HG03159 (cell line): ENCODE measurements at regions not wholly inside any gene's neighbourhood (a gene's known extent, or its start where the extent isn't known, plus 50 kb on each side); places are given as distances from the start of the nearest gene placed in this dataset.

Source experiments
- ATAC-seq: cut with Tn5 transposase; IDR thresholded peaks from one replicate; pipeline ENCODE4 v1.9.1; 2021; ENCODE audit warnings: mild to moderate bottlenecking, moderate library complexity; ENCODE audit not compliant: unreplicated experiment

DNA sequence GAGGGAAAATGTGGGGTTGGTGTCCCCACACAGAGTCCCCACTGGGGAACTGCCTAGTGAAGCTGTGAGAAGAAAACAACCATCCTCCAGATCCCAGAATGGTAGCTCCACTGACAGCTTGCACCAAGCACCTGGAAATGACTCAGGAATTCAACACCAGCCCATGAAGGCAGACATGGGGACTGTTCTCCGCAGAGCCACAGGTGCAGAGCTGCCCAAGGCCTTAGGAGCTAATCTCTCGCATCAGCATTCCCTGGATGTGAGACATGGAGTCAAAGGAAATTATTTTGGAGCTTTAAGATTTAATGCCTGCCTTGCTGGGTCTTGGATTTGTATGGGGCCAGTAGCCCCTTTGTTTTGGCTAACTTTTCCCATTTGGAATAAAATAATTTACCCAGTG is 367.9 kb downstream of the FAM133A start:
- no peak for ATAC-seq

DNA sequence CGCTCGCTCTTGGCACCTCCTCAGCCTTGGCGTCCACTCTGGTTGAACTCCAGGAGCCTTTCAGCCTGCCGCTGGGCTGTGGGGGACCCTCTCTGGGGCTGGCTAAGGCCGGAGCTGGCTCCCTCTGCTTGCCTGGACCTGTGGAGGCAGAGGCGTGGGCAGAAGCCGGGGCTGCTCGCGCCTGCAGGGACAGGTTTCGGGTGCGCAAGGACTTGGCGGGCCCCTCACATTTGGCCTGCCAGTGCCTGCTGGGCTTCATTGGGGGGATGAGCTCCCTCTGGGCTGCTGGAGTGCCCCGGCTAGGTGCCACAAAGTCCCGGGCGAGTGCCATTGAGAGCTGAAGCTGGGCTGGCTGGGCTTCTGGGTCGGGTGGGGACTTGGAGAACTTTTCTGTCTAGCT is 371.7 kb downstream of the FAM133A start:
- ATAC-seq = no peak

DNA sequence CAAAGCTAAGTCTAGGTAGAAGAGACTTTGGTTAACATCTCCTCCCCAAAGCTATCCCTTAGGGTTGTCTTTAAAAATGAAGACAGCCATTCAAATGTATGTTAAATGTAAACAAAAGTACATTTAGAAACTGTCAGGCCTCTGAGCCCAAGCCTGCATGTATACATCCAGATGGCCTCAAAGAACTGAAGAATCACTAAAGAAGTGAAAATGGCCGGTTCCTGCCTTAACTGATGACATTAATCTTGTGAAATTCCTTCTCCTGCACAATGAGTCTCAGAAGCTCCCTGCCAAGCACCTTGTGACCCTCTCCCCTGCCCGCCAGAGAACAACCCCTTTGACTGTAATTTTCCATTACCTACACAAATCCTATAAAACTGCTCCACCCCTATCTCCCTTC is 377.9 kb downstream of the FAM133A start:
- no peak for ATAC-seq

DNA sequence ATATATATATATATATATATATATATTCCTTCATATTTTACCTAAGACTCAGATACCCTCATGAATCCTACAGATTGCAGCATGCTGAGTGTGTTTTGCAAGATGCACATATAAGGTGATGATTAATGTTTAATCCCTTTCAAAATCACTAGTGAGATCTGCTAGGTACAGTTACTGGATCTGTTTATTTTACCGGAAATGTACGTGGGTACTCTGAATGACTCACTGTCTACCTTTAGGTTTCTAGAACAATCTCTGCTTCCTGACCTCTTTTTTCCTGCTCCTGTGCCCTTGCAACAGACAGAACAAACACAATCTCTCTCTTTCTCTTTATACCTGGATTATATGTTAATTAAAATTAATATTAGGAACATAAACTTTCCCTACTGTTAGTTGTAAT is 379.6 kb downstream of the FAM133A start:
- no peak for ATAC-seq

DNA sequence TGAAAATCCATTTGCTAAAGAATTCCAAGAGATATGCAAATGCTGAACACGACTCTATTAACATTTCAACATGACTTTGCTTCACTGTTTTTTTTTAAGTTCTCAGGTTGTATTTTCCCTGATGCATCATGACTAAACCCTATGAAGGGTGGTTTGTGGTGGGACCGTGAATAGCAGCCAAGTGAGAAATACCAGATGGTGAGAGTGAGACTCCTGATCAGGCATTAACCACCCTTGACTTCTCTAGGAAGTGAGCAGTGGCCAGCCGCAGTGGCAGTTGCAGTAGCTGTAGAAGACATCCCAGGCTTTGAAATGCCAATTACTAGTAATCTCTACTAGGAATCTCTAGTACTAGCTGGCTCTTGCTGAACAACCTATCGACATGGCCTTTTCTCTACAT is 383.4 kb downstream of the FAM133A start:
- no peak for ATAC-seq

DNA sequence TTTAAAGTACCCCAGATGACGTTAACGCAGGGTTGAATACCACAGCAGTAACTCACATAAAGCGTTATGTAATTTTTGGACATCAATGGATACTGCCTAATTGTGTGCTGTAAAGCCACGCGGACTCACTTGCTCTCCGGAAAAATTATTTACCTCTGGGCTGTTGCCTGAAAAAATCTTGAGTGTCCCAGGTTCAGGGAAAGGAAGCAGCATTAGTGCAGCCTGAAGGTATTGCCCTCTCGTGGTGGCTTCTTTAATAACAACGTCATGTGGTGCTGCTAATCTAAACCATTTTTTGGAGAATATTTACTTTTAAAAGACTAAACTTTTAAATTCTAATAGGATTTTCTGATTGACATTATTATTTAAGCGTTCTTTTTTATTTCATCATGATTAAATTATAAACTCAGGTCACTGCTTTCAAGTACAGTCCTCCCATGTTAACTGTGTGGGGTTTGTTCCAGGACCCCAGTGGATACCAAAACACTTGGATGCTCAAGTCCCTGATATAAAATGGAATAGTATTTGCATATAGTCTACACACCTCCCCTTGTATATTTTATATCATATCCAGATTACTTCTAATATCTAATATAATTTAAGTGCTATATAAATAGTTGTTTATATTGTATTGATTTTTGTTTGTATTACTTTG is 384.8 kb downstream of the FAM133A start:
- ATAC-seq = peak; percentile 70

DNA sequence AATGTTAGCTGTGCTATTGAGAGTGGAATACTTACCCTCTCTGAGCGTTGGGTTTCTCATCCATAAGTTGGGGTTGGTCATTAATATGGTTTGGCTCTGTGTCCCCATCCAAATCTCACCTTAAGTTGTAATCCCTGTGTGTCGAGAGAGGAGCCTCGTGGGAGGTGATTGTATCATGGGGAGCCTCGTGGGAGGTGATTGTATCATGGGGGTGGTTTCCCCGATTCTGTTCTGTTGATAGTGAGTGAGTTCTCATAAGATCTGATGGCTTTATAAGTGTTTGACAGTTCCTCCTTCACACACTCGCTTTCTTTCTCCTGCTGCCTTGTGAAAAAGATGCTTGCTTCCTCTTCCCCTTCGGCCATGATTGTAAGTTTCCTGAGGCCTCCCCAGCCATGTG is 391.1 kb downstream of the FAM133A start:
- no peak for ATAC-seq

DNA sequence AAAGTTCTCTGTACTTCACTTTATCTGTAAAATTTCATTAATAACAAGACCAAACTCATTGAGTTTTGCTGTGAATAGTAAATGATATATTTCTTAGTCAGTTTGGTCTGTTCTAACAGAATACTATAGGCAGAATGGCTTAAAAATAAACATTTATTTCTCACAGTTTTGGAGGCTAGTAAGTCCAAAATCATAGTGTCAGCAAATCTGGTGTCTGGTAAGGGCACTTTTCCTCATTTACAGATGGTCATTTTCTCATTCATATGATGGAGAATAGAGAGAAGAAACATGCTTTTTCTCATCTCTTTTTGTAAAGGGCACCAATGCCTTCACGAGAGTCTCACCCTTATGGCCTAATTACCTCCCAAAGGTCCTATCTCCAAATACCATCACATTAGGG is 415.1 kb downstream of the FAM133A start:
- no peak for ATAC-seq

DNA sequence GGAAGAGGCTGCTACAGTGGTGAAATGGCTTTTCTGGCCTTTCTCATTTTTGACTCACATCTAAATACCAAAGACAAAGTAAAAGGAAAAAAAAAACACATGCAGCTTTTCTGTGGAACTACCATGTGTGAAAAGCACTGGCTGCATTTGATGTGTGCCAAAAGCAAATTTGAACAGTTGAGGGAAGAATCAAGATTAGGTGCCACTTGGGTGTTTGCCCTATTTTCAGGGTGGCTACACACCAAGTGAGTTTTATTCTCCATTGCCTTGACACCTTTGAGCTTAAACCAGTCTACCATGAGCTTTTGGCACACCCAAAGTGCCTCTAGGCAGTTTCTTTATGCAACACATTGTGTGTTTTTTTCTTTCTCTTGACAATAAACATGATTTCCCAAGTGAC is 423.9 kb downstream of the FAM133A start:
- no peak for ATAC-seq

DNA sequence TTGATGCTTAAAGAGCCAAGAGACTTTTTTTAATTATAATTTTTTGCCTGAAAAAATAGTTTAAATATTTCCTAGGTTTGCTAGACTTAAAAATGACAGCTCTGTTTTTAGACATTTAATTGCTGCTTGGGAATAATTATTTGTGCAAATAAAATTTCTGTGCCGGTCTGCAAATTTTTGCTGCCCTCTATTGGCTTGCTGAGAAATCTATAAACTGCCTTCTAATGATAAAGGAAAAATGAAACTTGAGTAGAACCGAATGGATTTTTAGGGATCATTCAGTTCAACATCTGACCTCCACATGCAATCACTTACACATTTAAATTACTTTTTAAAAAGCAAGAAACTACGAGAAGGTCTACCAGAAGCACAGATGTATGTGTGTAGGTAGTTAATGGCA is 434.0 kb downstream of the FAM133A start:
- no peak for ATAC-seq

DNA sequence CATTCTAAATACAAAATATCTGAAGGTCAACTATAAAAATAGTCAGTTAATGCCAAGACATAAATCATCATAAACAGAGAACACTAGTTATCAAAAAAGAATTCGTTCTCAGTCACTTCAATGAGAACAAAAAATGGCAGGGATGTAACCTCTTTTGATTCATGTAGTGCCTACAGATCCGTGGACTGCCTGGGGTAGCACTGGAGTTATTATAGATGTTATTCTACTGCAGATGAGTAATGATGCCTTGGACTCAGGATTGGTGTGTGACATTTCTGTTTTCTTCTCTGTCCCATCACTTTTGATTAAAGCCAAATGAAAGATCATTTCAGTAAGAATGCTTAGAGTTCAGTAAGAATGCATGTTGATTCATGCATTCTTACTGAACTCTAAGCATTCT is 440.4 kb downstream of the FAM133A start:
- ATAC-seq = no peak

DNA sequence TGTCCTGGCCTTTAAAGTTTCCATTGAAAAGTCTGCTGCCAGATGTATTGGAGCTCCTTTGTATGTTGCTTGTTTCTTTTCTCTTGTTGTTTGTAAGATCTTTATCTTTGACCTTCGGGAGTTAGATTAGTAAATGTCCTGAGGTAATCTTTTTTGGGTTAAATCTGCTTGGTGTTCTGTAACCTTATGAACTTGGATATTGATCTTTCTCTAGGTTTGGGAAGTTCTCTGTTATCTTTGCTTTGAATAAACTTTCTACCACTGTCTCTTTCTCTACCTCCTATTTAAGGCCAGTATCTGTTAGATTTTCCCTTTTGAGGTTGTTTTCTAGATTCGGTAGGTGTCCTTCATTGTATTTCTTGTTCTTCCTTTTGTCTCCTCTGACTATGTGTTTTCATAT is 447.8 kb downstream of the FAM133A start:
- ATAC-seq = no peak

DNA sequence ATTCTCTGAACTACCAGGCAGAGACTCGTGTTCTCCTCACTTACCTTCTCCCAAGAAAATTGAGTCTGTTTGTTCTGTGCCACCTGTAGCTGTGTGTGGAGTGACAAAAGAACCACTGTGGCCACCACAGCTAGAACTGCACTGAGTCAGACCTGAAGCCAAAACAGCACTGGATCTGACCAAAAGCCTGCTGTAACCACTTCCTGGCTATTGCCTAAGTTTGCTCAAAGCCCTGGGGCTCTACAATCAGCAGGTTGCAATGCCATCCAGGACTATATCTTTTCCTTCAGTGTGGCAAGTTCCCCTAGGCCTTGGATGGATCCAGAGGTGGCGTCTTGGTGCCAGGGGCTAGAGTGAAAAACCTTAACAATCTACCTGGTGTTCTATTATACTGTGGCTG is 449.1 kb downstream of the FAM133A start:
- ATAC-seq = no peak

DNA sequence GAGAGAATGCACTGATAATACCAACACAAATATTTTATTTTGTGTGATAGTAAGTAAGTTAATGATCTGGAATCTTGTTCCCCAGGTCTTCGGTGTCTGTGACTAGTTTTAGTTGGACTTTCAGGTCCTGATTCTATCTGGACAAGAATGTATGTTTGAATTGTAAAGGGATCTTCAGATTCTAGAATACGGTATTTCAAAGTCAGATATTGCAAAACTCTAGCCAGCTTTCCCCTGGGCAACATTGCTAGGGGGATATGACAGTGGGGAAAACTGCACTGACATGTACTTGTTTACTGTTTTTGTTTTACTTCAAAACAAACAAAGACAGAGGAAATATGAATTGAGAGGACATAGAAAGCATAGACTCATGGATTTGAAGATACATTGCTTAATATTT is 489.0 kb downstream of the FAM133A start:
- no peak for ATAC-seq

DNA sequence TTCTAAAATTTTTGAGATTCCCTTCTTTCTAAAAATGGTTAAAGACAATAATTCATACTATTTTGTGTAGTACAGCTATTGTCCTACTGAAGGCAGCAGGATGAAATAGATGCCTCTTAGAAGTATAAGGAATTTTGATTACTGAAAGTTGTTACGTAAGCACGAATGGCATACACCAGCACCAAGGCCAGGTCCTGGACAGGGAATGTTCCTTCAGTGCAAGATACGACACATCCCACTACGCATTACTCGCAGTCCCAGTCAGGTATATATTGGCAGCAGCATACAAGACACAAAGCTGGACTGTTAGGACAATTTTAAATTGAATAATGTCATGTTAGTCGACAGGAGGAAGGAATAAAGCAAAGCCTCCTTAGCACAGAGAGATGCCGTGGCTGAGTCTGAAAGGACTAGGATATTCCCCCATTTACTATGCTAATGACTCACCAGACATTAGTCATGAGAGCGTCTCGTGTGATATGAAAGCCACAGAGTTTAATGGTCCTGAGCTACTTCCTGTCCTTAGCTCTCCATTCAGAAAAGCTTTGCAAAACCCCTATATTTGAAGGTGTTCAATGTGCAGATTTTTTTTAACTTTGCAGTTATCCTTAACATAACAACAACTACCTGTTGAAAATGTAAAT is 504.3 kb downstream of the FAM133A start:
- no peak for ATAC-seq

DNA sequence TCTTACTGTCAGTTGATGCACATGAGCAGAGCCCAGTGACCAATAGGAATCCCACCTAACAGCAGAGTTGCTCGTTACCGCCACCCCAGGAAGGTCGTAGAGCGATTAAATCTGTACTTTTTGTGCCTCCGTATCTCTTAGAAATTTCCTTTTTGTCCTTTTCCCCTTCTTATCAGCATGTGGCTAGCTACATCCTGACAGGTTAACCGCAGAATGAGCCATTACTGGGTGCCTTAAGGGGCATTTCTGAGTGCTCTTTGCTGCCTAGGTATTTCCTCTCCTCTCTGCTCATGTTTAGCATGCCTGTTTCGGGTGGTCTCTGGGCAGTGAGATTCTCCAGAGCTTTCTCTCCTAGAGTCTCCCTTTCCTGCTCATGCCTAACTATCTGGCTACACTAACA is 530.5 kb downstream of the FAM133A start:
- no peak for ATAC-seq

DNA sequence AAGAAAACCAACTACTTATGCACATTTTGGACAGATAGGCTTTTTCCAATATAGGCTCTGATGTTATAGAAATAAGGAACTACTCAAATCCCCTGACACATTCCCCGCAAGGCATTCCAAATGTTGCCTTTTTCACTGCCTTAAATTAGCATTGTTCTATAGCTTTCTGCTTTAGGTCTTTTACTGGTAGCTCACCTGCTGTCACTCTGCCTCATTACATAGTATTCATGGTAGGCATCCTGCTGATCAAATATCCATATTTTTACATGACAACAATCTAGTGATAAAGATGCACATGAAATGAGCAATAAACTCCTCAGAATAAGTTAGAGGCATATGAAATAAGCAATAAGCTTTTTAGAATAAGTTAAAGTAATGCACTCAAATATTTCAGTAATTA is 542.7 kb downstream of the FAM133A start:
- no peak for ATAC-seq

DNA sequence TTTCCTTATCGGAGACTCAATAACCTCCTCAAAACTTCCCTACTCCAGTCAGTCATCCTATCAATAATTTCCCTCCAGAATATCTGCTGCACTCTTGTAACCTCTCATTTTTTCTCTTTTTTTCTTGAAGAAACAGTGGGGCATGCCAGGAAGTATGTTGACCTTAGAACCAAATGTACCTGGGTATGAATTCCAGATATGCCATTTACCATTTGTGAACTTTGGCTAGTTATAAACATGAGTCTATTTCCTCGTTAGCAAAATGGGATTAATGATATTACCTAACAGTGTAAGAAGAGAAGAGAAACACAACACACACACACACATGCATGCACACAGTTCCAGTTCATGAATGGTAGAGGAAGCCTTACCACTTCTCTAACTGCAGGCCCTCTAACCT is 578.2 kb downstream of the FAM133A start:
- ATAC-seq = no peak

DNA sequence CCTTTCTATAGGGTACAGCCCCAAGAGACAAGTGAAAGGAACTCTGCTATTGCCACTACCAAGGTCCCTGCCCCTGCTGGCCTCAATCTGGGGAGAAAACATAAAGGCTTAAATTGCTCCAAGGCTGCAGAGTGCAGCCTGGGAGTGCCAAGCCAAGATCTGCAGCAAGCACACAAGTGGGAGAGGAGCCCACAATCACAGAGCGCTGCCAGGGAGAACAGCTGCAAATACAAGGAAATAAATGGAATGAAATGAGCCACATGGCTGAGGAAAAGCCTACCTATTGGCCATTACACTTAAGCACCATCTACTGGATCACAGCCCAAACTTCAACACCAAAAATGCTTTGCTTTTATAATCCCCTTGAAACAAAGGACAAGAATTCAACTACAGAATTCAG is 582.4 kb downstream of the FAM133A start:
- ATAC-seq = no peak

DNA sequence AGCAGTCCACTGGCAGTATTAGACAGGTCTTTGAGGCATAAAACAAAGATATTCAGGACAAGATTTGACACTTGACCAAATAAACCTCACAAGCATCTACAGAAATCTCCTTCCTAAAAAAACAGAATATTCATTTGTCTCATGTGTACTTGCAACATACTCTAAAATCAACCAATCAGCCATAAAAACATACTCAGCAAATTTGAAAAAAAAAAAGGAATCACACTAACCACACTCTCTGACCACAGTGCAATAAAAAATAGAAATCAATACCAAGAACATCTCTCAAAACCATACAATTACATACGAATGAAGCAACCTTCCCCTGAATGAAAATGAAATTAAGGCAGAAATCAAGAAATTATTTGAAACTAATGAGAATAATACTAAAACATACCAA is 591.3 kb downstream of the FAM133A start:
- ATAC-seq = no peak

DNA sequence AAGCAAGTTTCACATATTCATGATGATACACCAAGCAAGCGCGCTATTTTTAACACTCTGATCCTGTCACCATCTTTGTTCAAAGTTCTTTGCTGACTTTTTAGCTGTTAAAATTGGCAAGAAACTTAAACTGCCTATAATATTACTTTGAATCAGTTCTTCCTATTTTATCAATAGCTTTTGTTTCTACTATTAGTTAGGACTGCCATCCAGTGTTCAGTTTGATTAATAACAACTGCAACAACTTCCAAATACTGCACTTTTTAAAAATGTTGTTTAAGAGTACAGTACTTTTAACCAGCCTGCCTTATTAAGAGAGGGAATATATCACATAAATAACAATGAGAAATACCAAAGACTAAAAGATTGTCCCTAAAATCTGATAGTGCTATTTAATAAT is 614.3 kb downstream of the FAM133A start:
- ATAC-seq = no peak

DNA sequence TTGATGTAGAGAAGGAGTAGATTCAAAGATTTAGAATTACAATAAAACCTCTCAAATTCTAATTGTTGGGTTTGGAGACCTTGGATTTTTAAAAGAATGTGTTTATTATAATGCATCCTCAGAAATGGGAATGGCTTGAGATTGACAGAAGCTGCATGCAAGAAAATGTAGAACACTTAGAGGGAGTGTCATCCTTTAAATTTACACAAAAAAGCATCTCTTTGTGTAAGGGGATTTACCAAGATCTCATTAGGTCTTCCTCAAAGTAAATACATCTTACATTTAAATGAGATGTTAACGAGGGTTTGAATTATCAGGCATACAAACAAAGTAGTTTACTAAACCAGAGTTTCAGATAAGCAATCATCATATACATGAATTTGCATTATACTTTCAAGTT is 615.0 kb downstream of the FAM133A start:
- ATAC-seq = no peak

DNA sequence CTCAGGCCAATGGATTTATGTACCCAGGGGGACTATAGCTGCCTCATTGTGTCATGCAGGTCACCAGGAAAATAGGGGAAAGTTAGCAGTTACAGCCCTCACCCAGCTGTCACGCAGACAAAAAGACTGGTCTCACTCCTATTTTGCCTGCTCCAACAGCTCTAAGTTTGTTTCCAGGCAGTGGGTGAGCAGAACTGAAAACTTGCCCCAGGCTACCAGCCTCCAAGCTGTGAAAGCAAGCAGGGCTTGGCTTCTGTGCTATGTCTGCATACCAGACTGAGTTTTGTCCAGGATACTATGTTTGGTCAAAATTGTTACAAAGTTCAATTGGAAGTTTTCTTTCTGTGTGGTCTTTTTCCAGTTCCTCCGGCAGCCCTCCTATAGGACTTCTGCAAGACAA is 628.4 kb downstream of the FAM133A start:
- no peak for ATAC-seq
